NCI-H82 treated with DMSO at 0.1 percent for 48 hours (cell line): ENCODE measurements at regions not wholly inside any gene's neighbourhood (a gene's known extent, or its start where the extent isn't known, plus 50 kb on each side); places are given as distances from the start of the nearest gene placed in this dataset.

Source experiments
- DNase-seq: peaks from one replicate; lab custom pipeline; 2025; ENCODE audit not compliant: unreplicated experiment; lab: John Stamatoyannopoulos, UW

- no peak for DNase-seq
Measured at GRCh38 chr5:27682600-27682999, 644.2 kb upstream of the CDH9 start.

- no peak for DNase-seq
Measured at GRCh38 chr5:27652505-27652904, 614.1 kb upstream of the CDH9 start.

GRCh38 chr5:27639005-27639612, 600.7 kb upstream of the CDH9 start:
- DNase-seq, result no peak

GRCh38 chr5:27619982-27620381, 581.6 kb upstream of the CDH9 start:
- no peak for DNase-seq

GRCh38 chr5:27612161-27612560, 573.8 kb upstream of the CDH9 start:
- DNase-seq, result no peak

- DNase-seq, result no peak
Measured at GRCh38 chr5:27608992-27609391, 570.6 kb upstream of the CDH9 start.

- DNase-seq, result no peak
Measured at GRCh38 chr5:27598576-27598975, 560.2 kb upstream of the CDH9 start.

- no peak for DNase-seq
Measured at GRCh38 chr5:27594141-27594540, 555.8 kb upstream of the CDH9 start.

GRCh38 chr5:27592231-27592630, 553.8 kb upstream of the CDH9 start:
- no peak for DNase-seq

GRCh38 chr5:27590503-27590902, 552.1 kb upstream of the CDH9 start:
- DNase-seq, result no peak

GRCh38 chr5:27578279-27578678, 539.9 kb upstream of the CDH9 start:
- no peak for DNase-seq

GRCh38 chr5:27571681-27572080, 533.3 kb upstream of the CDH9 start:
- DNase-seq, result no peak

GRCh38 chr5:27568811-27569210, 530.4 kb upstream of the CDH9 start:
- no peak for DNase-seq

GRCh38 chr5:27561408-27561807, 523.0 kb upstream of the CDH9 start:
- no peak for DNase-seq

- no peak for DNase-seq
Measured at GRCh38 chr5:27548484-27548883, 510.1 kb upstream of the CDH9 start.

GRCh38 chr5:27535031-27535557, 496.7 kb upstream of the CDH9 start:
- DNase-seq, result no peak

GRCh38 chr5:27532305-27532704, 493.9 kb upstream of the CDH9 start:
- no peak for DNase-seq

- DNase-seq, result no peak
Measured at GRCh38 chr5:27524515-27524914, 486.1 kb upstream of the CDH9 start.

- DNase-seq, result no peak
Measured at GRCh38 chr5:27523629-27524028, 485.2 kb upstream of the CDH9 start.

- no peak for DNase-seq
Measured at GRCh38 chr5:27516437-27516836, 478.1 kb upstream of the CDH9 start.

GRCh38 chr5:27511061-27511460, 472.7 kb upstream of the CDH9 start:
- no peak for DNase-seq

GRCh38 chr5:27503813-27504212, 465.4 kb upstream of the CDH9 start:
- no peak for DNase-seq

GRCh38 chr5:27502236-27502635, 463.9 kb upstream of the CDH9 start:
- no peak for DNase-seq
